Fibroblast of lung (primary cell): ENCODE measurements at regions not wholly inside any gene's neighbourhood (a gene's known extent, or its start where the extent isn't known, plus 50 kb on each side); places are given as distances from the start of the nearest gene placed in this dataset.

Experiments used
- DNase-seq, 2 donors: peaks; one replicate each; pipeline versions ENCODE4 v3.0.0 to v3.0.0-alpha.2; 2010; ENCODE audit warnings: low read depth in 2 of 2
- H2AFZ ChIP-seq: 2 replicates; pipeline ENCODE4 v1.5.1; 2012; ENCODE audit warnings: low read length, control low read depth, inconsistent platforms
- H3K27ac ChIP-seq: 2 replicates; pipeline ENCODE4 v1.5.1; 2011; ENCODE audit warnings: low read length, control low read depth; ENCODE audit not compliant: insufficient read depth
- H3K27me3 ChIP-seq: 2 replicates; pipeline ENCODE4 v1.5.1; 2011; ENCODE audit warnings: mild to moderate bottlenecking, low read length; ENCODE audit not compliant: control insufficient read depth, insufficient read depth
- H3K36me3 ChIP-seq: 2 replicates; pipeline ENCODE4 v1.5.1; 2011; ENCODE audit warnings: low read length; ENCODE audit not compliant: control insufficient read depth, insufficient read depth
- H3K4me1 ChIP-seq: 2 replicates; pipeline ENCODE4 v1.5.1; 2011; ENCODE audit warnings: low read length; ENCODE audit not compliant: control insufficient read depth, insufficient read depth; ENCODE audit errors: extremely low read depth
- H3K4me2 ChIP-seq: 2 replicates; pipeline ENCODE4 v1.5.1; 2011; ENCODE audit warnings: low read length, control low read depth; ENCODE audit not compliant: insufficient read depth; ENCODE audit errors: extremely low read depth
- H3K4me3 ChIP-seq, 4 experiments: fragments of 200-600 bp in 1 of 4; sonication (generic) in 1 of 4; replicated peaks in 1 of 4; 2 replicates each; pipeline ENCODE4 v1.5.1; 2011 to 2016; ENCODE audit warnings: low read length in 4 of 4, low read depth in 3 of 4, mild to moderate bottlenecking in 3 of 4, control low read depth in 2 of 4, inconsistent platforms in 1 of 4, mixed read lengths in 1 of 4; ENCODE audit not compliant: insufficient read depth in 1 of 4; ENCODE audit errors: control extremely low read depth in 1 of 4
- H3K79me2 ChIP-seq: 2 replicates; pipeline ENCODE4 v1.5.1; 2012; ENCODE audit warnings: mild to moderate bottlenecking, low read length, inconsistent platforms; ENCODE audit not compliant: control insufficient read depth, insufficient read depth
- H3K9ac ChIP-seq: 2 replicates; pipeline ENCODE4 v1.5.1; 2011; ENCODE audit warnings: mild to moderate bottlenecking, low read length, control low read depth; ENCODE audit not compliant: insufficient read depth
- H3K9me3 ChIP-seq: 2 replicates; pipeline ENCODE4 v1.5.1; 2012; ENCODE audit warnings: low read depth, low read length; ENCODE audit not compliant: control insufficient read depth, insufficient read depth
- H4K20me1 ChIP-seq: 2 replicates; pipeline ENCODE4 v1.5.1; 2011; ENCODE audit warnings: low read length; ENCODE audit not compliant: control insufficient read depth, insufficient read depth; ENCODE audit errors: extremely low read depth
- CTCF ChIP-seq, 2 donors: IDR thresholded peaks in 1 of 2; conservative IDR thresholded peaks in 1 of 2; 1 replicate in 1 of 2; 2 replicates in 1 of 2; pipeline ENCODE4 v1.5.1; 2011 to 2012; ENCODE audit warnings: low read length in 2 of 2, control low read depth in 1 of 2, inconsistent platforms in 1 of 2, low read depth in 1 of 2, mild to moderate bottlenecking in 1 of 2
- EZH2 ChIP-seq: IDR thresholded peaks from 2 replicates; pipeline ENCODE4 v1.5.1; 2012; ENCODE audit warnings: low read length, control low read depth, mild to moderate bottlenecking; ENCODE audit errors: missing control alignments

DNA sequence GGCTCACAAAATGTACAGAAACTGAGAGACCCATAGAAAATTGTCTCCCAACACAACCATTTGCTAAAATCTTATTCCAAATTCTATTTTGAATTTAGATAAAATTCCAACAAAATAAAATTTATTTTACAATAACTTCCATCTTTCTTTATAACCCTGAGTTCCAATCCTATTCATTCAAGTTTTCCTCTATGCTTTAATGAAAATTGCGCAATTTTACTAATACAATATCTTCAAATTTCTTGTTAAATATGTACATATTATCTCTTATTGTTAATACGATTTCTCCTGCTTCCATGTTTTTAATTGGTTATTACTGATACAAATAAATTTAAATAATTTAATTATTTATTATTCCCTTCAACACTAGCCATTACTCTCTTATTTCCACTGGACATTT, 645.2 kb upstream of the COBL start:
- no peak for TF ChIP-seq EZH2
- H2AFZ ChIP-seq: no peak overlapping the region
- no peak overlapping the region for H3K9ac ChIP-seq

GRCh38 chr7:51950813-51951212, 634.2 kb upstream of the COBL start:
- Histone ChIP-seq H3K36me3 (no peaks in the 10 kb centered on the region), H2AFZ (no peak overlapping the region), H3K9me3 (no peaks in the 10 kb centered on the region), H3K27me3 (no peaks in the 10 kb centered on the region), H3K79me2 (no peaks in the 10 kb centered on the region), H4K20me1 (no peaks in the 10 kb centered on the region), H3K4me2 (no peak overlapping the region), H3K27ac (no peak overlapping the region), H3K4me1 (no peaks in the 10 kb centered on the region), H3K9ac (no peak overlapping the region), H3K4me3 (no peak overlapping the region)
- TF ChIP-seq CTCF (conservative IDR thresholded peaks at IDR 0.05 in 1 of 2, IDR thresholded peaks at IDR 0.05 in 1 of 2; ENCODE audit: low read depth in 1 of 2, low read length in 2 of 2): no peak
- TF ChIP-seq EZH2: no peak
- peak in 1 of 2 donors; percentile 78 for DNase-seq

More for the DNA sequence above, 645.2 kb upstream of the COBL start:
- H4K20me1 ChIP-seq: no peaks in the 10 kb centered on the region
- H3K27me3 ChIP-seq: no peaks in the 10 kb centered on the region
- H3K4me3 ChIP-seq: no peak overlapping the region
- no peaks in the 10 kb centered on the region for H3K4me1 ChIP-seq
- DNase-seq: no peak
- H3K27ac ChIP-seq: no peak overlapping the region
- no peaks in the 10 kb centered on the region for H3K36me3 ChIP-seq
- no peak overlapping the region for H3K4me2 ChIP-seq
- no peaks in the 10 kb centered on the region for H3K9me3 ChIP-seq
- no peaks in the 10 kb centered on the region for H3K79me2 ChIP-seq

DNA sequence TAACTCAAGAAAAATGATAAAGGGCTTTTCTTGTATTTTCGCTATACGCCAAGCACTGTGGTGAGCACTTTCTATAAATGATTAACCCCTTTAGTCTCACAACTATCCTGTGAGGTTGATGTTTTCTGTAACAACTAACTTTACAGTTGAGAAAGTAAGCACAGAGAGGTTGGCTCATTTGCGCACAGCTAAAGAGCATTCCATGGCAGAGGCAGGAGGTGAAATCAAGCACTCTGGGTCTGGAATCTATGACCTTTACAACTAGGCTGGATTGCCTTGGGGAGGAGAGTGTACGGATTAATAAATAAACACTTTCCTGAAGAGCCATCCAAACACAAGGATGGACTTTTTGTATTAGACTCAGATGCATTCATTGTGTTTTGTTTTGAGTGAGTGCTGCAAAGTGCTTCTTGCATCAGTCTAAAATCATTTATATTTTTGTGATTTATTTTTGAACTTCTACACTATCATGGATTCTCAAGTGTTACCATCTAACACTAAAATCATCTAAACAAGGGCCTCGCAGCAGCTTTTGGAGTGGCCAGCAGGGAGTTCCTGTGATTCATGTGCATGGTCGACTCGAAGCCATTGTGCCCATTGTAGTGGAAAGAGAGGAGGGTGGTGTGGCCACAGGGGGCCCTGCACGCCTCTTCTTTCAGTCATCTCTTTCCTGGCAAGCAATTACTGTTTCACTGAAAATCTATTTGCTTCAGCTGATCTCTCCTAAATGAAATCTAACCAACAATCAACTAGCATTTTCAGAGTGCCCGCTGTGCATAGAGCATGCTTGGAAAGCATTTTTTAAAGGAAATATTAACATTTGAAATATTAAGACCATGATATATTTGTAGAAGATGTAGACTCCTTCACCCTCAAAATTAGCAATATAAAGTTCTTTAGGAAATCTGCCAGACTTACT, 633.4 kb upstream of the COBL start:
- H4K20me1 ChIP-seq: no peaks in the 10 kb centered on the region
- H3K27me3 ChIP-seq: no peaks in the 10 kb centered on the region
- H3K27ac ChIP-seq: no peak overlapping the region
- no peaks in the 10 kb centered on the region for H3K4me1 ChIP-seq
- no peak overlapping the region for H3K4me3 ChIP-seq
- TF ChIP-seq EZH2: no peak
- no peak for TF ChIP-seq CTCF (conservative IDR thresholded peaks at IDR 0.05 in 1 of 2, IDR thresholded peaks at IDR 0.05 in 1 of 2; ENCODE audit: low read depth in 1 of 2, low read length in 2 of 2)
- no peaks in the 10 kb centered on the region for H3K79me2 ChIP-seq
- H3K4me2 ChIP-seq: no peak overlapping the region
- H3K9ac ChIP-seq: no peak overlapping the region
- H3K36me3 ChIP-seq: no peaks in the 10 kb centered on the region
- H2AFZ ChIP-seq: no peak overlapping the region
- no peaks in the 10 kb centered on the region for H3K9me3 ChIP-seq
- DNase-seq: peak in 1 of 2 donors; percentile 34
